HUES6 (cell line): ENCODE measurements at regions not wholly inside any gene's neighbourhood (a gene's known extent, or its start where the extent isn't known, plus 50 kb on each side); places are given as distances from the start of the nearest gene placed in this dataset.

Source experiments
- H3K27ac ChIP-seq: 2 replicates; pipeline ENCODE4 v1.7.0; 2013; ENCODE audit warnings: low read depth, mild to moderate bottlenecking, low read length, inconsistent platforms
- H3K27me3 ChIP-seq: 2 replicates; pipeline ENCODE4 v1.6.1; 2013; ENCODE audit warnings: low read length; ENCODE audit not compliant: control insufficient read depth, insufficient read depth
- H3K36me3 ChIP-seq: 2 replicates; pipeline ENCODE4 v1.6.1; 2013; ENCODE audit warnings: low read length; ENCODE audit not compliant: control insufficient read depth, insufficient read depth
- H3K4me1 ChIP-seq: 2 replicates; pipeline ENCODE4 v1.6.1; 2013; ENCODE audit warnings: low read length; ENCODE audit not compliant: control insufficient read depth, insufficient read depth
- H3K4me3 ChIP-seq: 2 replicates; pipeline ENCODE4 v1.5.1; 2013; ENCODE audit warnings: low read depth, low read length
- H3K9ac ChIP-seq: one replicate; pipeline ENCODE4 v1.6.1; 2013; ENCODE audit warnings: mild to moderate bottlenecking, low read length
- H3K9me3 ChIP-seq: 2 replicates; pipeline ENCODE4 v1.6.1; 2013; ENCODE audit warnings: low read depth, low read length; ENCODE audit not compliant: control insufficient read depth, insufficient read depth

DNA sequence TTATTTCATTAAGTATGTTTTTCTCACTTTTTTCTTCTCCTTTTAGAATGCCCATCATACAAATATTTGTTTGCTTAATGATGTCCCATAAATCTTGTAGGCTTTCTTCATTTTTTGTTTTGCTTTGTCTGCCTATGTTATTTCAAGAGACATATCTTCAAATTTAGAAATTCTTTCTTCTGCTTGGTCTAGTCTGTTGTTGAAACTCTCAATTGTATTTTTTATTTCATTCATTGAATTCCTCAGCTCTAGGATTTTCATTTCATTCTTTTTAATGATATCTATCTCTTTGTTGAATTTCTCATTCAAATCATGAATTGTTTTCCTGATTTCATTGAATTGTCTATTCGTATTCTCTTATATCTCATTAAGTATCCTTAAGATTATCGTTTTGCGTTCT, 125.1 kb upstream of the VIPR2 start:
- Histone ChIP-seq H3K9ac (no peak overlapping the region), H3K4me3 (no peak overlapping the region), H3K4me1 (no peaks in the 10 kb centered on the region), H3K27me3 (no peaks in the 10 kb centered on the region), H3K9me3 (peaks cover 41% of the 10 kb centered on the region), H3K36me3 (no peaks in the 10 kb centered on the region), H3K27ac (no peak overlapping the region)

- Histone ChIP-seq H3K9me3 (peaks cover 16% of the 10 kb centered on the region; the same call in 1 of the 2 replicates), H3K9ac (no peak overlapping the region), H3K4me3 (no peak overlapping the region), H3K27ac (no peak overlapping the region), H3K4me1 (no peaks in the 10 kb centered on the region), H3K27me3 (no peaks in the 10 kb centered on the region; the same call in 1 of the 2 replicates), H3K36me3 (no peaks in the 10 kb centered on the region)
Measured at GRCh38 chr7:159263430-159263829, 118.8 kb upstream of the VIPR2 start.

- peaks cover 37% of the 10 kb centered on the region; the same call in 1 of the 2 replicates for H3K9me3 ChIP-seq
- no peak overlapping the region for H3K4me3 ChIP-seq
- H3K4me1 ChIP-seq, result no peaks in the 10 kb centered on the region
- H3K36me3 ChIP-seq, result no peaks in the 10 kb centered on the region
- no peak overlapping the region for H3K27ac ChIP-seq
- peaks cover 3% of the 10 kb centered on the region; the same call in 1 of the 2 replicates for H3K27me3 ChIP-seq
- no peak overlapping the region for H3K9ac ChIP-seq
Measured at GRCh38 chr7:159253657-159254056, 109.0 kb upstream of the VIPR2 start.

- no peak overlapping the region for H3K4me3 ChIP-seq
- no peak overlapping the region for H3K27ac ChIP-seq
- no peak overlapping the region for H3K9ac ChIP-seq
- peaks cover 30% of the 10 kb centered on the region; the same call in 1 of the 2 replicates for H3K9me3 ChIP-seq
- H3K27me3 ChIP-seq, result peaks cover 3% of the 10 kb centered on the region; the same call in 1 of the 2 replicates
- no peaks in the 10 kb centered on the region for H3K4me1 ChIP-seq
- H3K36me3 ChIP-seq, result no peaks in the 10 kb centered on the region
Measured at GRCh38 chr7:159250471-159250870, 105.8 kb upstream of the VIPR2 start.

DNA sequence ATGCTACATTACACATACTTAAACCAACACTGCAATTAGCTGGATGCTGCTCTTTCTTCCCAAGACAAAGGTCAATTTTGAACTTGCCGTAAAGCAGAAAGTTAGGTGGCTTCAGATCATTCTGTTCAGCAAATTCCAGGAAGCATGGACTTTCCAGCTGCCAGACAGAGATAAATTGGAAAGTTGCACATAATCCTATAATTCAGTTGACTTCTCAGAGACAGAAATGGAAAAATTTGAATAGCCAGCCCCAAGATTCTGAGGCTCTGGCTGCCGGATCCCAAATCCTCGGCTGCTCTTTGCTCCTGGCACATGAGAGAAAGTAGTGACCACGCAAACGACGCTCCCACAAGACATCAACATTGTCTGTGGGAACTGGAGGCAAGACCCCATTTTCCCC, 105.0 kb upstream of the VIPR2 start:
- no peaks in the 10 kb centered on the region for H3K4me1 ChIP-seq
- no peak overlapping the region for H3K27ac ChIP-seq
- peaks cover 28% of the 10 kb centered on the region; the same call in 1 of the 2 replicates for H3K9me3 ChIP-seq
- no peak overlapping the region for H3K4me3 ChIP-seq
- H3K36me3 ChIP-seq, result no peaks in the 10 kb centered on the region
- H3K9ac ChIP-seq, result no peak overlapping the region
- H3K27me3 ChIP-seq, result peaks cover 3% of the 10 kb centered on the region; the same call in 1 of the 2 replicates

DNA sequence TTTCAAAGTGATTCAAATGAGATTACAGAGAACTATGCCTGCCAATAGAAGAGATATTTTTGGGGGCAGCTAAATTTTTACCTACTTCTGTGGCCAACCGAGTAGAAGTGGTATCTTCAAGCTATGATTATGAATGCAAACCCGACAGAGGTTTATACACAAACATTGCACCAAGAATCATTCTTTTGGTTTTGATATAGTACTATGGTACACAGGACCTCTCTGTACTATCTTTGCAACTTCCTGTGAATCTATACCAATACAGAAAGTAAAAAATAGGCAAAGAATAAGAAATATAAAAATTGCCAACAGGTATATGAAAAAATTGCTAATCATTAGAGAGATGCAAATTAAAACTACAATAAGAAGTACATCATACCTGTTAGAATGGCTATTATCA, 103.2 kb upstream of the VIPR2 start:
- Histone ChIP-seq H3K9me3 (peaks cover 17% of the 10 kb centered on the region; the same call in 1 of the 2 replicates), H3K9ac (no peak overlapping the region), H3K4me3 (no peak overlapping the region), H3K36me3 (no peaks in the 10 kb centered on the region), H3K27me3 (peaks cover 3% of the 10 kb centered on the region; the same call in 1 of the 2 replicates), H3K27ac (no peak overlapping the region), H3K4me1 (no peaks in the 10 kb centered on the region)

DNA sequence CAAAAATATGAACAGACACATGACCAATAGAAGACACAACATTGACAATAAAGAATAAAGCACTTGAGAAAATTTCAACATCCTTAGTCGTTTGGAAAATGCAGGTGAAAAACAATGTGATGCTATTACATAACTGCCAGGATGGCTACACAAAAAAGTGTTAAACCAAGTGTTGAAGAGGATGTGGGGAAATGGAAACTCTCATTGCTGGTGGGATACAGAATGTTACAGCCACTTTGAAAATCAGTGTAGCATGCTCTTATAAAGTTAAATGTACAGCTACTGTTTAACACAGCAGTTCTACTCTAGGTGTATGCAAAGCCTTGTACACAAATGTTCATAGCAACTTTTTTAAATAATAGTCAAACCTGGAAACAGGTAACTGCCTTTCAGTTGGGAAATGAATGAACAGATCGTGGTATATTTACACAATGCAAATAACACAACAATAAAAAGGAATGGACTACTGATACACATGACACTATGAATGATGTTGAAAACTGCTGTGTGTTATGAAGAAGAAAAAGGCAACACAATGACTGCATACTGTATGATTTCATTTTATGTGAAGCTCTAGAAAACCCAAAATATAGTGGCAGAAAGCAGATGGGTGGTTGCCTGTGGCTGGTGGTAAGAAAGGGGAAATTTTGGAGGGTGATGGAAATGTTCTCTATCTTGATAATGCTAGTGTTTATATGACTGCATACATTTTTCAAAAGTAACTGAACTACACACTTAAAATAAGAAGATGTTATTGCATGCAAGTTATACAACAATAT, 102.2 kb upstream of the VIPR2 start:
- Histone ChIP-seq H3K9ac (no peak overlapping the region), H3K4me1 (no peaks in the 10 kb centered on the region), H3K4me3 (no peak overlapping the region), H3K27me3 (peaks cover 3% of the 10 kb centered on the region; the same call in 1 of the 2 replicates), H3K36me3 (no peaks in the 10 kb centered on the region), H3K27ac (no peak overlapping the region), H3K9me3 (peaks cover 7% of the 10 kb centered on the region; the same call in 1 of the 2 replicates)

DNA sequence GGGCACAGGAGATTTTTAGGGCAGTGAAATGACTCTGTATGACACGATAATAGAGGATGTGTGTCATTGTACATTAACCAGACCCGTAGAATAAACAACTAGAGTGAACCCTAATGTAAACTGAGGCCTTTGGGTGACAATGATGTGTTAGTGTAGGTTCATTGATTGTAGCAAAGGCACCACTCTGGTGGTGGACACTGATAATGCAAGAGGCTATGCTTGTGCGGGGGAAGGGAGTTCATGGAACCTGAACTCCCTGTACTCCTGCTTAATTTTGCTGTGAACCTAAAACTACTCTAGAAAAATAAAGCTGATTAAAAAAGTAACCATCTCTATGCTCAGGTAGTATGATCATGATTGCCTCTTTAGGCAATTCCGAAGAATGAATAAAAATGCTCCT, 96.3 kb upstream of the VIPR2 start:
- Histone ChIP-seq H3K27ac (no peak overlapping the region), H3K36me3 (no peaks in the 10 kb centered on the region), H3K9ac (no peak overlapping the region), H3K4me3 (no peak overlapping the region), H3K27me3 (no peaks in the 10 kb centered on the region), H3K4me1 (no peaks in the 10 kb centered on the region), H3K9me3 (peaks cover 22% of the 10 kb centered on the region; the same call in 1 of the 2 replicates)

DNA sequence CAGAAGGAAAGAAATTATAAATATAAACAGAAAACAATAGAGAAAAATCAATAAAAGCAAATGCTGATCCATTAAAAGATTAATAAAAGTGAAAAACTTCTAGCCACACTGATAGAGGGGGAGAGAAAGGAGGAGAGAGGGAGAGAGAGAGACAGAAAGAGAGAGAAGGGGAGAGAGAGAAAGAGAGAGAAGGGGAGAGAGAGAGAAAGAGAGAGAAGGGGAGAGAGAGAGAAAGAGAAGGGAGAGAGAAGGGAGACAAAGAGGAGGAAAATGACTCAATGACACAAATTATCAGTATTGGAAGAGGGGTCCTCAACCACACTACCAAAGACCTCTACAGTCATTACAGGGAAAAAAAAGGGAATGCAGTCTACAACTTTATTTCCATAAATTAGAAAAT, 94.4 kb upstream of the VIPR2 start:
- no peak overlapping the region for H3K4me3 ChIP-seq
- peaks cover 29% of the 10 kb centered on the region; the same call in 1 of the 2 replicates for H3K9me3 ChIP-seq
- H3K4me1 ChIP-seq, result no peaks in the 10 kb centered on the region

GRCh38 chr7:159238541-159238940, 93.9 kb upstream of the VIPR2 start:
- H3K9me3 ChIP-seq, result peaks cover 30% of the 10 kb centered on the region; the same call in 1 of the 2 replicates
- no peaks in the 10 kb centered on the region for H3K36me3 ChIP-seq
- no peaks in the 10 kb centered on the region for H3K4me1 ChIP-seq
- no peak overlapping the region for H3K27ac ChIP-seq
- no peak overlapping the region for H3K4me3 ChIP-seq
- H3K27me3 ChIP-seq, result no peaks in the 10 kb centered on the region
- H3K9ac ChIP-seq, result no peak overlapping the region

More for the DNA sequence above, 94.4 kb upstream of the VIPR2 start:
- no peaks in the 10 kb centered on the region for H3K36me3 ChIP-seq
- no peaks in the 10 kb centered on the region for H3K27me3 ChIP-seq
- no peak overlapping the region for H3K9ac ChIP-seq
- no peak overlapping the region for H3K27ac ChIP-seq

DNA sequence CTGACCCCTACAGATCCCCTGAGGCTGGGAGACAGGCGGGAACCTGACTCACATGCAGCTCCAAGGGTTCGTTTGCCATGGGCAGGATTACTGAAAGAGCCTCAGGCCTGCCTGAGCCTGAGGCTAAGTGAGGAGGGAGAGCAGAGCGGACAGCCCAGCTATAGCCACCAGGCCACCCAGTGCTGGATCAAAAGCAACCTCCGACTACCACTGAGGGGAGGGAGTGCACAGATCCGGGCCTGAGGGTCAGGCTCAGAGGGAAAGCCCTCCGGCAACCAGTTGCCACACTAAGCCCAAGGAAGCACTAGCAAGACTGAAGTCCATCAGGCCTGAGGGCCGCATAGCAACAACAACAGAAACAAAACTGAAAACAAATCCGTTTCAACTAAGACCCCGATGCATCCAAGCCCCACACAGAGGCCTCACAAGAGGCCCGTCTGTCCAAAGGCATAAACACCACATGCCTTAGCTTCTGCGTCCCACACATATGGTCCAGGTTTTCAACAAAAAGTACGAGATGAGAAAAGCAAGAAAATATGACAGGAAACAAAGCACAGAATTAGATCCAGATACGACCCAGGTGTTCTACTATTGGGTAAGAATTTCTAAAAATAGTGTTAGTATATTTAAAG, 92.5 kb upstream of the VIPR2 start:
- Histone ChIP-seq H3K4me3 (no peak overlapping the region), H3K27ac (no peak overlapping the region), H3K4me1 (no peaks in the 10 kb centered on the region), H3K9ac (no peak overlapping the region), H3K9me3 (peaks cover 42% of the 10 kb centered on the region; the same call in 1 of the 2 replicates), H3K36me3 (no peaks in the 10 kb centered on the region), H3K27me3 (no peaks in the 10 kb centered on the region)
